Fibroblast of lung (primary cell): ENCODE measurements at regions not wholly inside any gene's neighbourhood (a gene's known extent, or its start where the extent isn't known, plus 50 kb on each side); places are given as distances from the start of the nearest gene placed in this dataset.

ENCODE experiments used
- DNase-seq, 2 donors: peaks; one replicate each; pipeline versions ENCODE4 v3.0.0 to v3.0.0-alpha.2; 2010; ENCODE audit warnings: low read depth in 2 of 2
- H2AFZ ChIP-seq: 2 replicates; pipeline ENCODE4 v1.5.1; 2012; ENCODE audit warnings: low read length, control low read depth, inconsistent platforms
- H3K27ac ChIP-seq: 2 replicates; pipeline ENCODE4 v1.5.1; 2011; ENCODE audit warnings: low read length, control low read depth; ENCODE audit not compliant: insufficient read depth
- H3K27me3 ChIP-seq: 2 replicates; pipeline ENCODE4 v1.5.1; 2011; ENCODE audit warnings: mild to moderate bottlenecking, low read length; ENCODE audit not compliant: control insufficient read depth, insufficient read depth
- H3K36me3 ChIP-seq: 2 replicates; pipeline ENCODE4 v1.5.1; 2011; ENCODE audit warnings: low read length; ENCODE audit not compliant: control insufficient read depth, insufficient read depth
- H3K4me1 ChIP-seq: 2 replicates; pipeline ENCODE4 v1.5.1; 2011; ENCODE audit warnings: low read length; ENCODE audit not compliant: control insufficient read depth, insufficient read depth; ENCODE audit errors: extremely low read depth
- H3K4me2 ChIP-seq: 2 replicates; pipeline ENCODE4 v1.5.1; 2011; ENCODE audit warnings: low read length, control low read depth; ENCODE audit not compliant: insufficient read depth; ENCODE audit errors: extremely low read depth
- H3K4me3 ChIP-seq, 4 experiments: fragments of 200-600 bp in 1 of 4; sonication (generic) in 1 of 4; replicated peaks in 1 of 4; 2 replicates each; pipeline ENCODE4 v1.5.1; 2011 to 2016; ENCODE audit warnings: low read length in 4 of 4, low read depth in 3 of 4, mild to moderate bottlenecking in 3 of 4, control low read depth in 2 of 4, inconsistent platforms in 1 of 4, mixed read lengths in 1 of 4; ENCODE audit not compliant: insufficient read depth in 1 of 4; ENCODE audit errors: control extremely low read depth in 1 of 4
- H3K79me2 ChIP-seq: 2 replicates; pipeline ENCODE4 v1.5.1; 2012; ENCODE audit warnings: mild to moderate bottlenecking, low read length, inconsistent platforms; ENCODE audit not compliant: control insufficient read depth, insufficient read depth
- H3K9ac ChIP-seq: 2 replicates; pipeline ENCODE4 v1.5.1; 2011; ENCODE audit warnings: mild to moderate bottlenecking, low read length, control low read depth; ENCODE audit not compliant: insufficient read depth
- H3K9me3 ChIP-seq: 2 replicates; pipeline ENCODE4 v1.5.1; 2012; ENCODE audit warnings: low read depth, low read length; ENCODE audit not compliant: control insufficient read depth, insufficient read depth
- H4K20me1 ChIP-seq: 2 replicates; pipeline ENCODE4 v1.5.1; 2011; ENCODE audit warnings: low read length; ENCODE audit not compliant: control insufficient read depth, insufficient read depth; ENCODE audit errors: extremely low read depth
- CTCF ChIP-seq, 2 donors: IDR thresholded peaks in 1 of 2; conservative IDR thresholded peaks in 1 of 2; 1 replicate in 1 of 2; 2 replicates in 1 of 2; pipeline ENCODE4 v1.5.1; 2011 to 2012; ENCODE audit warnings: low read length in 2 of 2, control low read depth in 1 of 2, inconsistent platforms in 1 of 2, low read depth in 1 of 2, mild to moderate bottlenecking in 1 of 2
- EZH2 ChIP-seq: IDR thresholded peaks from 2 replicates; pipeline ENCODE4 v1.5.1; 2012; ENCODE audit warnings: low read length, control low read depth, mild to moderate bottlenecking; ENCODE audit errors: missing control alignments

DNA sequence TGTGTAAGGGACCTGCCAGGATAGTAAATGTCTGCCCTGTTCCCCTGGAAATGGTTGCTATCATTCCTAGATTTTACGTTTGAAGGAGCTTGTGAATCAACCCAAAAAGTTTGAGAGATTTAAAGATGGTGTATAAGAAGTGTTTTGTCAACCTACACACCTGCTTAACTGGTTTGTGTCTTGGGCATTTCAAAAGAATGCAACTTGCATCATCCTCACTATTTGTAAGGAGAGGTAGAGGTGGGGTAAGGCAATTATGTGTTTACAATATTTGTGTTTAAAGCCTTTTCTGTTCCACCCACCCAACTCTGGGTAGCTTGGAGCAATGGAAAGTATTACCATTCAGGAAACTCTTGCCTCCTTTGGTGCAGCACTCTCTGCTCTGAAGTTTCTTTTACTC is 314.2 kb upstream of the RARB start:
- H3K4me2 ChIP-seq: no peak overlapping the region
- H4K20me1 ChIP-seq: no peaks in the 10 kb centered on the region
- H2AFZ ChIP-seq: no peak overlapping the region
- TF ChIP-seq CTCF (conservative IDR thresholded peaks at IDR 0.05 in 1 of 2, IDR thresholded peaks at IDR 0.05 in 1 of 2; ENCODE audit: low read depth in 1 of 2, low read length in 2 of 2): no peak
- TF ChIP-seq EZH2: no peak
- H3K79me2 ChIP-seq: no peaks in the 10 kb centered on the region
- no peaks in the 10 kb centered on the region for H3K4me1 ChIP-seq
- no peaks in the 10 kb centered on the region for H3K36me3 ChIP-seq
- no peaks in the 10 kb centered on the region for H3K9me3 ChIP-seq
- DNase-seq: no peak
- no peak overlapping the region for H3K4me3 ChIP-seq
- H3K27ac ChIP-seq: no peak overlapping the region
- H3K27me3 ChIP-seq: no peaks in the 10 kb centered on the region
- H3K9ac ChIP-seq: no peak overlapping the region

GRCh38 chr3:25114532-25114931 is 313.5 kb upstream of the RARB start:
- no peak overlapping the region for H3K9ac ChIP-seq
- no peak overlapping the region for H2AFZ ChIP-seq
- H3K27ac ChIP-seq: no peak overlapping the region
- DNase-seq: no peak
- no peaks in the 10 kb centered on the region for H4K20me1 ChIP-seq
- no peak overlapping the region for H3K4me3 ChIP-seq
- no peaks in the 10 kb centered on the region for H3K27me3 ChIP-seq
- H3K4me2 ChIP-seq: no peak overlapping the region
- H3K4me1 ChIP-seq: no peaks in the 10 kb centered on the region
- no peaks in the 10 kb centered on the region for H3K79me2 ChIP-seq
- TF ChIP-seq EZH2 (no peak), CTCF (conservative IDR thresholded peaks at IDR 0.05 in 1 of 2, IDR thresholded peaks at IDR 0.05 in 1 of 2; ENCODE audit: low read depth in 1 of 2, low read length in 2 of 2) (no peak)
- no peaks in the 10 kb centered on the region for H3K9me3 ChIP-seq
- no peaks in the 10 kb centered on the region for H3K36me3 ChIP-seq

DNA sequence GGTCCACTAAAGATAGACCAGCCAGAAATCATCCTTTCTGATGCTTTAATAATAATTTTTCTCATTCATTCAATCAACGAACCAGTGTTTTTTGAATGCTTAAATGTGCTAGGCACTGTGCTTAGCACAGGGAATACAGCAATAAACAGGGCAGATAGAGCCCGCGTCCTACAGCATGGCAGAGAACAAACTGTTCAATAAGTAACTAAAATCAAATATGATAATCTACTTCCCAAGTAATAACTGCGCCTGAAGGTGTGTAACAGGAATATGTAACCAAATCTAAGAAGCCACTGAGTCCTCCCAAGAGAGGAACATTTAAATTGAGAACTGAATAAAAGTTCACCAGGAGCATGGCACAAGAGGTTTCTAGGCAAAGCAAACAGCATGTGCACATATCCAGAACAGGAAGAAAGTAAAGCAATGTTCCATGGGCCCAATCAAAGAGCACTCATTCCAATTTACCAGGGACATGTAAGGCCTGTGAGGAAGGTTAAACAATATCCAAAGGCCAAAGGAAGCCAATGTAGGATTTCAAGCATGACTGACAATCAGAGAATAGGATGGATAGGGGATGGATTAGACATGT is 311.0 kb upstream of the RARB start:
- Histone ChIP-seq H2AFZ (no peak overlapping the region), H3K27me3 (no peaks in the 10 kb centered on the region), H3K36me3 (no peaks in the 10 kb centered on the region), H3K4me1 (no peaks in the 10 kb centered on the region), H4K20me1 (no peaks in the 10 kb centered on the region), H3K79me2 (no peaks in the 10 kb centered on the region), H3K9me3 (no peaks in the 10 kb centered on the region), H3K4me3 (no peak overlapping the region), H3K27ac (no peak overlapping the region), H3K4me2 (no peak overlapping the region), H3K9ac (no peak overlapping the region)
- TF ChIP-seq CTCF (conservative IDR thresholded peaks at IDR 0.05 in 1 of 2, IDR thresholded peaks at IDR 0.05 in 1 of 2; ENCODE audit: low read depth in 1 of 2, low read length in 2 of 2) (no peak), EZH2 (no peak)
- DNase-seq: no peak
